Activated naive CD4-positive, alpha-beta T cell treated with anti-CD3 and anti-CD28 coated beads for 36 hours (primary cell): ENCODE measurements at regions not wholly inside any gene's neighbourhood (a gene's known extent, or its start where the extent isn't known, plus 50 kb on each side); places are given as distances from the start of the nearest gene placed in this dataset.

Source experiments
- CTCF ChIA-PET: fragments of 350-600 bp; sonication (Branson Sonifier 250); formaldehyde crosslinking; loops from one replicate; lab custom pipeline; 2021; ENCODE audit warnings: antibody characterized with exemption; lab: Charles Lee
- DNase-seq: peaks from one replicate; pipeline ENCODE4 v3.0.0-alpha.2; 2020
- H3K27ac Mint-ChIP-seq: one replicate; pipeline ENCODE4 v1.8.0; 2021; ENCODE audit warnings: mild to moderate bottlenecking, mixed read lengths
- H3K27me3 Mint-ChIP-seq: one replicate; pipeline ENCODE4 v1.8.0; 2021; ENCODE audit warnings: low read depth, mixed read lengths
- H3K36me3 Mint-ChIP-seq: one replicate; pipeline ENCODE4 v1.8.0; 2021; ENCODE audit warnings: low read depth, mixed read lengths
- H3K4me1 Mint-ChIP-seq: one replicate; pipeline ENCODE4 v1.8.0; 2021; ENCODE audit warnings: low read depth, mixed read lengths
- H3K4me3 Mint-ChIP-seq: one replicate; pipeline ENCODE4 v1.8.0; 2021; ENCODE audit warnings: mild to moderate bottlenecking, moderate library complexity, mixed read lengths
- H3K9me3 Mint-ChIP-seq: one replicate; pipeline ENCODE4 v1.8.0; 2021; ENCODE audit warnings: mixed read lengths
- intact Hi-C: fragments of 100-400 bp; cut with micrococcal nuclease; formaldehyde crosslinking; loops from one replicate; pipeline ENCODE4 v1.15.1; 2023

DNA sequence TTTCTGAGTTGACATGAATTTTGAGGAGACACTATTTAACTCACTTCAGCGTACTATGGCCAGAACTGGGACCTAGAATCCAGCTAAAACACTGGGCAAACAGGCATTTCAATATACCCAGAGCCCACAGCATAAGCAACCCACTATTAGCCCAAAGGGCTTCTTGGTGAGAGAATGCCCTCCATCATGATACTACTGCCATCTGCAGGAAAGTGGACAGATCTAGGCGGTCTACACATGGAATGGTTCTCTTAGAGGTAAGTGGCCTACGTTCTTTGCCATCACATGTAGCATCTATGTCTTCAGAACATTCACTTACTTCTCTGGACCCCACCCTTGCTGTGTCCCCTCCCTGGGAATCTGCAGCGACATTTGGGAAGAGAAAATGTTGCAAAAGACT is 181.3 kb upstream of the LINC00305 start:
- intact Hi-C loops: no loop called here
- Mint-ChIP-seq H3K36me3 (no peaks in the 10 kb centered on the region), H3K9me3 (peaks cover 2% of the 10 kb centered on the region), H3K27me3 (no peaks in the 10 kb centered on the region), H3K4me3 (no peak overlapping the region), H3K4me1 (no peaks in the 10 kb centered on the region), H3K27ac (no peak overlapping the region)
- CTCF ChIA-PET: interaction anchor here (0.5 kb wide), 1 partner anchor 338 kb away, joined by 3 read pairs; no protein-coding TSS in a partner anchor
- no peak for DNase-seq

DNA sequence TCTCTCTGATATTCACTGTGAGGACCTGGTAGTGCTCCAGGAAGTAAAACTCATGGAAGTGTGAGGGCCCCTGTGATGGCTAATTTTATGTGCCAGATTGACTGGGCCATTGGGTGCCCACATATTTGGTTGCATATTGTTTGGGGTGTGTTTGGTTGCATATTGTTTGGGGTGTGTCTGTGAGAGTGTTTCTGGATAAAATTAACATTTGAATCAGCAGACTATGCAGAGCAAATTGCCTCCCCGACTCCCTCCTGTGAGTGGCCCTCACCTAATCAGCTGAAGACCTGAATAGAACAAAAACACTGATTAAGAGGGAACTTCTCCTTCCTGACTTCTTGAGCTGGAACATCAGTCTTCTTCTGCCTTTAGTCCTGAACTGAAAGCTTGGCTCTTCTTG is 173.3 kb upstream of the LINC00305 start:
- no peak overlapping the region for H3K4me3 Mint-ChIP-seq
- H3K27me3 Mint-ChIP-seq: no peaks in the 10 kb centered on the region
- CTCF ChIA-PET: no interaction called here
- no peaks in the 10 kb centered on the region for H3K36me3 Mint-ChIP-seq
- peaks cover 1% of the 10 kb centered on the region for H3K9me3 Mint-ChIP-seq
- DNase-seq: no peak
- no peaks in the 10 kb centered on the region for H3K4me1 Mint-ChIP-seq
- intact Hi-C loops: no loop called here
- H3K27ac Mint-ChIP-seq: no peak overlapping the region

GRCh38 chr18:64318547-64318946 is 169.7 kb upstream of the LINC00305 start:
- H3K4me3 Mint-ChIP-seq: no peak overlapping the region
- H3K36me3 Mint-ChIP-seq: no peaks in the 10 kb centered on the region
- no peak for DNase-seq
- H3K27me3 Mint-ChIP-seq: no peaks in the 10 kb centered on the region
- H3K4me1 Mint-ChIP-seq: no peaks in the 10 kb centered on the region
- intact Hi-C loops: no loop called here
- no peak overlapping the region for H3K27ac Mint-ChIP-seq
- CTCF ChIA-PET: no interaction called here
- H3K9me3 Mint-ChIP-seq: peaks cover 10% of the 10 kb centered on the region

- Mint-ChIP-seq H3K9me3 (peaks cover 9% of the 10 kb centered on the region), H3K4me3 (no peak overlapping the region), H3K36me3 (no peaks in the 10 kb centered on the region), H3K27me3 (no peaks in the 10 kb centered on the region), H3K4me1 (no peaks in the 10 kb centered on the region), H3K27ac (no peak overlapping the region)
- CTCF ChIA-PET: no interaction called here
- intact Hi-C loops: no loop called here
- no peak for DNase-seq
Observed at GRCh38 chr18:64311859-64312258, 163.0 kb upstream of the LINC00305 start.

DNA sequence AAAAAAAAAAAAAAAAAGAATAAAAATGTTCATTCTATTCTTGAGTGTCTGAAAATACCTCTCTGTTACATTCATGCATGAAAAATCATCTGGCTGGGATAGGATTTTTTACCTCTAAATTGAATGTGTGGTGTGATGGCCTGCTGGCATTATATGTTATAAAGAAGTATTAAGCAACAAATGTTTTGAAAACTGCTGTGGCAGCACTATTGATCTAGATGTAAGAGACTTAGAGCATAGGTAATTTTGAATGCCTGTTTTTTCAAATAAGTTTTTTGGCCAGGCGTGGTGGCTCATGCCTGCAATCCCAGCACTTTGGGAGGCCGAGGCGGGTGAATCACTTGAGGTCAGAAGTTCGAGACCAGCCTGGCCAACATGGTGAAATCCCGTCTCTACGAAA is 147.0 kb upstream of the LINC00305 start:
- intact Hi-C loops: no loop called here
- Mint-ChIP-seq H3K27me3 (no peaks in the 10 kb centered on the region), H3K4me1 (no peaks in the 10 kb centered on the region), H3K4me3 (no peak overlapping the region), H3K36me3 (no peaks in the 10 kb centered on the region), H3K9me3 (no peaks in the 10 kb centered on the region), H3K27ac (no peak overlapping the region)
- DNase-seq: no peak
- CTCF ChIA-PET: interaction anchor here (0.6 kb wide), 1 partner anchor 660 kb away, joined by 3 read pairs; no protein-coding TSS in a partner anchor

- intact Hi-C loops: no loop called here
- Mint-ChIP-seq H3K27me3 (no peaks in the 10 kb centered on the region), H3K4me3 (no peak overlapping the region), H3K9me3 (no peaks in the 10 kb centered on the region), H3K36me3 (no peaks in the 10 kb centered on the region), H3K27ac (no peak overlapping the region), H3K4me1 (no peaks in the 10 kb centered on the region)
- CTCF ChIA-PET: no interaction called here
- no peak for DNase-seq
Observed at GRCh38 chr18:64294967-64295366, 146.1 kb upstream of the LINC00305 start.

- Mint-ChIP-seq H3K36me3 (no peaks in the 10 kb centered on the region), H3K4me1 (no peaks in the 10 kb centered on the region), H3K27me3 (no peaks in the 10 kb centered on the region), H3K27ac (no peak overlapping the region), H3K4me3 (no peak overlapping the region), H3K9me3 (peaks cover 7% of the 10 kb centered on the region)
- intact Hi-C loops: no loop called here
- CTCF ChIA-PET: no interaction called here
- DNase-seq: no peak
Observed at GRCh38 chr18:64288432-64288831, 139.5 kb upstream of the LINC00305 start.

- Mint-ChIP-seq H3K27ac (no peak overlapping the region), H3K4me1 (no peaks in the 10 kb centered on the region), H3K27me3 (no peaks in the 10 kb centered on the region), H3K9me3 (peaks cover 7% of the 10 kb centered on the region), H3K4me3 (no peak overlapping the region), H3K36me3 (no peaks in the 10 kb centered on the region)
- no peak for DNase-seq
- intact Hi-C loops: no loop called here
- CTCF ChIA-PET: no interaction called here
Observed at GRCh38 chr18:64287926-64288325, 139.0 kb upstream of the LINC00305 start.

- no peak overlapping the region for H3K4me3 Mint-ChIP-seq
- H3K4me1 Mint-ChIP-seq: no peaks in the 10 kb centered on the region
- CTCF ChIA-PET: no interaction called here
- H3K27ac Mint-ChIP-seq: no peak overlapping the region
- H3K27me3 Mint-ChIP-seq: no peaks in the 10 kb centered on the region
- no peaks in the 10 kb centered on the region for H3K36me3 Mint-ChIP-seq
- DNase-seq: no peak
- intact Hi-C loops: no loop called here
- peaks cover 7% of the 10 kb centered on the region for H3K9me3 Mint-ChIP-seq
Observed at GRCh38 chr18:64283059-64283458, 134.2 kb upstream of the LINC00305 start.

DNA sequence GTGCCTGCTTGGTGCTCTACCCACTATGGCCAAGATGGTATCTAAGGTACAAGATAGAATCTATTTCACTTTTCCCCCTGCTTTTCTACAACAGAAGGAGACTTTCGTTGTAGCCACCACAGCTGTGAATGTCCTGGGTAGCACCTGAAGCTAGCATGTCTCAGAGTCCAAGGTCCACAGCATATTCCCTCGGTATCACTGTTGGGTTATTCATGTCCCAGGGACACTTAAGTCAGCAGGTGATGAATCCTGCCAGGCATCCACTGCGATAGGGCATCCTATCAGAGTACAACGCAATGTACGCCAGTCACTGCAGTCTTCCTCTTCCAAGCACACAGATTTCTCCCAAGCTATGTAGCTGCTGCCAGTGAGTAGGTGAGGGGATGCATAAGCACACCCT is 129.1 kb upstream of the LINC00305 start:
- Mint-ChIP-seq H3K4me3 (no peak overlapping the region), H3K9me3 (peaks cover 5% of the 10 kb centered on the region), H3K4me1 (no peaks in the 10 kb centered on the region), H3K27me3 (no peaks in the 10 kb centered on the region), H3K27ac (no peak overlapping the region), H3K36me3 (no peaks in the 10 kb centered on the region)
- DNase-seq: no peak
- intact Hi-C loops: no loop called here
- CTCF ChIA-PET: no interaction called here

- no peak for DNase-seq
- peaks cover 1% of the 10 kb centered on the region for H3K9me3 Mint-ChIP-seq
- intact Hi-C loops: no loop called here
- no peak overlapping the region for H3K27ac Mint-ChIP-seq
- no peaks in the 10 kb centered on the region for H3K4me1 Mint-ChIP-seq
- H3K36me3 Mint-ChIP-seq: no peaks in the 10 kb centered on the region
- CTCF ChIA-PET: no interaction called here
- no peak overlapping the region for H3K4me3 Mint-ChIP-seq
- H3K27me3 Mint-ChIP-seq: no peaks in the 10 kb centered on the region
Observed at GRCh38 chr18:64276311-64277090, 127.6 kb upstream of the LINC00305 start.

DNA sequence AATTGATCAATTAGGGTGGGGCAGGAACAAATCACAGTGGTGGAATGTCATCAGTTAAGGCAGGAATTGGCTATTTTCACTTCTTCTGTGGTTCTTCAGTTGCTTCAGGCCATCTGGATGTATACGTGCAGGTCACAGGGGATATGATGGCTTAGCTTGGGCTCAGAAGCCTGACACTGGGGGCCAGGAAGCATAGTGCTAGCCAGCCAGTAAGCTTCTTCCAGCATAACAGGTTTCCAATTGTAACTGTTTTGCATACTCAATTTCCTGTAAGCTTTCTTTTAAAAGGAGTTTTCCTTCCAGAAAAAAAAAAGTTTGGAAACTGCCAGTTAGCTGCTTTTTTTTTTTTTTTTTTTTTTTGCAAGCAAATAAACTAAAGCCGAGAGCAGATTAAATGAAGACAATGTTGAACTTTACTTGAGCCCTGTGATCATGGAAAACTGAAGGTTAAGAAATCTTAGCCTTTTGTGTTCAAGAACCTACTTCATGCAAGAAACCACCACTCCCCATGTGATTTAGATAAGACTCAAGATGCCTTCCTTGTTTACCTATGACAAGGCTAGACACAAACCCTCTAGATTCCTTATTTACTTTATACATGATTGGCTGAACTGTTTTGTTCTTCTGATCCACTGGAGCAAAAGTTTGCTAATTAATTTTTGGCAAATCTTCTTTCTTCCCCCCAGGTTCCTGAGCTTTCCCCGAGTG is 126.9 kb upstream of the LINC00305 start:
- no peaks in the 10 kb centered on the region for H3K36me3 Mint-ChIP-seq
- no peak overlapping the region for H3K4me3 Mint-ChIP-seq
- no peak for DNase-seq
- H3K9me3 Mint-ChIP-seq: peaks cover under 1% of the 10 kb centered on the region
- CTCF ChIA-PET: no interaction called here
- intact Hi-C loops: no loop called here
- H3K4me1 Mint-ChIP-seq: no peaks in the 10 kb centered on the region
- no peaks in the 10 kb centered on the region for H3K27me3 Mint-ChIP-seq
- H3K27ac Mint-ChIP-seq: no peak overlapping the region

- CTCF ChIA-PET: no interaction called here
- DNase-seq: no peak
- Mint-ChIP-seq H3K4me3 (no peak overlapping the region), H3K27ac (no peak overlapping the region), H3K9me3 (no peaks in the 10 kb centered on the region), H3K4me1 (no peaks in the 10 kb centered on the region), H3K36me3 (no peaks in the 10 kb centered on the region), H3K27me3 (no peaks in the 10 kb centered on the region)
- intact Hi-C loops: no loop called here
Observed at GRCh38 chr18:64273724-64274123, 124.8 kb upstream of the LINC00305 start.
